ENCODE measurements at regions not wholly inside any gene's neighbourhood (a gene's known extent, or its start where the extent isn't known, plus 50 kb on each side); places are given as distances from the start of the nearest gene placed in this dataset.

- H3K27ac Mint-ChIP-seq = peak overlapping the region; percentile 49
- peaks cover 24% of the 10 kb centered on the region for H3K4me1 Mint-ChIP-seq (ENCODE audit: low read depth)
- no peak overlapping the region for H3K4me3 Mint-ChIP-seq
- H3K27me3 Mint-ChIP-seq = no peaks in the 10 kb centered on the region
- H3K9me3 Mint-ChIP-seq = peaks cover 6% of the 10 kb centered on the region
- no peaks in the 10 kb centered on the region for H3K36me3 Mint-ChIP-seq (ENCODE audit: low read depth)
These were observed 334.4 kb upstream of the ATP2B1 start for GRCh38 chr12:90042920-90043641.

- H3K36me3 Mint-ChIP-seq (ENCODE audit: low read depth) = peaks cover 3% of the 10 kb centered on the region
- H3K4me3 Mint-ChIP-seq = no peak overlapping the region
- peaks cover 32% of the 10 kb centered on the region for H3K4me1 Mint-ChIP-seq (ENCODE audit: low read depth)
- H3K27ac Mint-ChIP-seq = no peak overlapping the region
- H3K27me3 Mint-ChIP-seq = no peaks in the 10 kb centered on the region
- H3K9me3 Mint-ChIP-seq = peaks cover 10% of the 10 kb centered on the region
These were observed 329.7 kb upstream of the ATP2B1 start for GRCh38 chr12:90038289-90038688.

GRCh38 chr12:90037740-90038139, 329.1 kb upstream of the ATP2B1 start:
- H3K4me1 Mint-ChIP-seq (ENCODE audit: low read depth) = peaks cover 26% of the 10 kb centered on the region
- H3K27ac Mint-ChIP-seq = no peak overlapping the region
- peaks cover 3% of the 10 kb centered on the region for H3K36me3 Mint-ChIP-seq (ENCODE audit: low read depth)
- no peaks in the 10 kb centered on the region for H3K27me3 Mint-ChIP-seq
- peaks cover 10% of the 10 kb centered on the region for H3K9me3 Mint-ChIP-seq
- no peak overlapping the region for H3K4me3 Mint-ChIP-seq

GRCh38 chr12:90036637-90037036, 328.0 kb upstream of the ATP2B1 start:
- H3K4me1 Mint-ChIP-seq (ENCODE audit: low read depth) = peaks cover 18% of the 10 kb centered on the region
- no peaks in the 10 kb centered on the region for H3K27me3 Mint-ChIP-seq
- H3K4me3 Mint-ChIP-seq = no peak overlapping the region
- H3K9me3 Mint-ChIP-seq = peaks cover 7% of the 10 kb centered on the region
- H3K27ac Mint-ChIP-seq = no peak overlapping the region
- H3K36me3 Mint-ChIP-seq (ENCODE audit: low read depth) = peaks cover 3% of the 10 kb centered on the region

- peaks cover 3% of the 10 kb centered on the region for H3K36me3 Mint-ChIP-seq (ENCODE audit: low read depth)
- H3K9me3 Mint-ChIP-seq = peaks cover 4% of the 10 kb centered on the region
- H3K4me1 Mint-ChIP-seq (ENCODE audit: low read depth) = peaks cover 11% of the 10 kb centered on the region
- no peaks in the 10 kb centered on the region for H3K27me3 Mint-ChIP-seq
- H3K27ac Mint-ChIP-seq = no peak overlapping the region
- H3K4me3 Mint-ChIP-seq = no peak overlapping the region
These were observed 322.1 kb upstream of the ATP2B1 start for GRCh38 chr12:90030726-90031125.

GRCh38 chr12:90029317-90029716, 320.7 kb upstream of the ATP2B1 start:
- no peaks in the 10 kb centered on the region for H3K27me3 Mint-ChIP-seq
- H3K27ac Mint-ChIP-seq = no peak overlapping the region
- no peak overlapping the region for H3K4me3 Mint-ChIP-seq
- H3K9me3 Mint-ChIP-seq = no peaks in the 10 kb centered on the region
- H3K4me1 Mint-ChIP-seq (ENCODE audit: low read depth) = peaks cover 11% of the 10 kb centered on the region
- H3K36me3 Mint-ChIP-seq (ENCODE audit: low read depth) = no peaks in the 10 kb centered on the region

GRCh38 chr12:90028635-90029051, 320.0 kb upstream of the ATP2B1 start:
- Mint-ChIP-seq H3K4me3 (no peak overlapping the region), H3K9me3 (no peaks in the 10 kb centered on the region), H3K27ac (no peak overlapping the region), H3K36me3 (ENCODE audit: low read depth) (no peaks in the 10 kb centered on the region), H3K27me3 (no peaks in the 10 kb centered on the region), H3K4me1 (ENCODE audit: low read depth) (peaks cover 11% of the 10 kb centered on the region)

- no peaks in the 10 kb centered on the region for H3K27me3 Mint-ChIP-seq
- peaks cover 11% of the 10 kb centered on the region for H3K4me1 Mint-ChIP-seq (ENCODE audit: low read depth)
- H3K4me3 Mint-ChIP-seq = no peak overlapping the region
- H3K27ac Mint-ChIP-seq = no peak overlapping the region
- H3K9me3 Mint-ChIP-seq = no peaks in the 10 kb centered on the region
- H3K36me3 Mint-ChIP-seq (ENCODE audit: low read depth) = no peaks in the 10 kb centered on the region
These were observed 319.4 kb upstream of the ATP2B1 start for GRCh38 chr12:90027889-90028634.

GRCh38 chr12:90027041-90027440, 318.4 kb upstream of the ATP2B1 start:
- Mint-ChIP-seq H3K4me1 (ENCODE audit: low read depth) (peaks cover 11% of the 10 kb centered on the region), H3K27me3 (no peaks in the 10 kb centered on the region), H3K36me3 (ENCODE audit: low read depth) (no peaks in the 10 kb centered on the region), H3K9me3 (no peaks in the 10 kb centered on the region), H3K4me3 (no peak overlapping the region), H3K27ac (no peak overlapping the region)

- Mint-ChIP-seq H3K9me3 (no peaks in the 10 kb centered on the region), H3K4me1 (ENCODE audit: low read depth) (peaks cover 11% of the 10 kb centered on the region), H3K4me3 (no peak overlapping the region), H3K27me3 (no peaks in the 10 kb centered on the region), H3K27ac (no peak overlapping the region), H3K36me3 (ENCODE audit: low read depth) (no peaks in the 10 kb centered on the region)
These were observed 317.9 kb upstream of the ATP2B1 start for GRCh38 chr12:90026516-90026915.

- Mint-ChIP-seq H3K4me3 (no peak overlapping the region), H3K27me3 (no peaks in the 10 kb centered on the region), H3K9me3 (no peaks in the 10 kb centered on the region), H3K36me3 (ENCODE audit: low read depth) (no peaks in the 10 kb centered on the region), H3K27ac (no peak overlapping the region), H3K4me1 (ENCODE audit: low read depth) (peaks cover 11% of the 10 kb centered on the region)
These were observed 315.6 kb upstream of the ATP2B1 start for GRCh38 chr12:90024262-90024661.

GRCh38 chr12:90023207-90023900, 314.7 kb upstream of the ATP2B1 start:
- no peaks in the 10 kb centered on the region for H3K36me3 Mint-ChIP-seq (ENCODE audit: low read depth)
- no peaks in the 10 kb centered on the region for H3K27me3 Mint-ChIP-seq
- H3K27ac Mint-ChIP-seq = no peak overlapping the region
- H3K4me1 Mint-ChIP-seq (ENCODE audit: low read depth) = peaks cover 4% of the 10 kb centered on the region
- no peaks in the 10 kb centered on the region for H3K9me3 Mint-ChIP-seq
- no peak overlapping the region for H3K4me3 Mint-ChIP-seq

- Mint-ChIP-seq H3K4me1 (ENCODE audit: low read depth) (no peaks in the 10 kb centered on the region), H3K27me3 (no peaks in the 10 kb centered on the region), H3K4me3 (no peak overlapping the region), H3K36me3 (ENCODE audit: low read depth) (no peaks in the 10 kb centered on the region), H3K27ac (no peak overlapping the region), H3K9me3 (no peaks in the 10 kb centered on the region)
These were observed 313.3 kb upstream of the ATP2B1 start for GRCh38 chr12:90021795-90022440.

- Mint-ChIP-seq H3K4me1 (ENCODE audit: low read depth) (no peaks in the 10 kb centered on the region), H3K27me3 (no peaks in the 10 kb centered on the region), H3K9me3 (no peaks in the 10 kb centered on the region), H3K36me3 (ENCODE audit: low read depth) (no peaks in the 10 kb centered on the region), H3K27ac (no peak overlapping the region), H3K4me3 (no peak overlapping the region)
These were observed 312.2 kb upstream of the ATP2B1 start for GRCh38 chr12:90020881-90021280.

- Mint-ChIP-seq H3K27me3 (no peaks in the 10 kb centered on the region), H3K36me3 (ENCODE audit: low read depth) (no peaks in the 10 kb centered on the region), H3K4me3 (no peak overlapping the region), H3K4me1 (ENCODE audit: low read depth) (no peaks in the 10 kb centered on the region), H3K27ac (no peak overlapping the region), H3K9me3 (no peaks in the 10 kb centered on the region)
These were observed 311.8 kb upstream of the ATP2B1 start for GRCh38 chr12:90020436-90020835.
